OCI-LY3 (cell line): ENCODE measurements at regions not wholly inside any gene's neighbourhood (a gene's known extent, or its start where the extent isn't known, plus 50 kb on each side); places are given as distances from the start of the nearest gene placed in this dataset.
"Not testable (repeated sequence)": the region's sequence is repeated elsewhere in the genome, so short reads cannot be mapped to it uniquely, and the experiment has no call there.

Experiments used
- EZH2phosphoT487 ChIP-seq: fragments of 200-600 bp; shearing (Covaris generic); IDR thresholded peaks from 2 replicates; pipeline ENCODE4 v1.6.1; 2018; ENCODE audit warnings: antibody characterized with exemption, mixed run types, low read depth
- TF ChIP-seq, protein P1 (sequence below): fragments of 200-600, 300-600 bp; sonication (generic); IDR thresholded peaks from 2 replicates; pipeline ENCODE4 v1.5.1; 2014; ENCODE audit warnings: antibody characterized with exemption, low read length, low read depth

DNA sequence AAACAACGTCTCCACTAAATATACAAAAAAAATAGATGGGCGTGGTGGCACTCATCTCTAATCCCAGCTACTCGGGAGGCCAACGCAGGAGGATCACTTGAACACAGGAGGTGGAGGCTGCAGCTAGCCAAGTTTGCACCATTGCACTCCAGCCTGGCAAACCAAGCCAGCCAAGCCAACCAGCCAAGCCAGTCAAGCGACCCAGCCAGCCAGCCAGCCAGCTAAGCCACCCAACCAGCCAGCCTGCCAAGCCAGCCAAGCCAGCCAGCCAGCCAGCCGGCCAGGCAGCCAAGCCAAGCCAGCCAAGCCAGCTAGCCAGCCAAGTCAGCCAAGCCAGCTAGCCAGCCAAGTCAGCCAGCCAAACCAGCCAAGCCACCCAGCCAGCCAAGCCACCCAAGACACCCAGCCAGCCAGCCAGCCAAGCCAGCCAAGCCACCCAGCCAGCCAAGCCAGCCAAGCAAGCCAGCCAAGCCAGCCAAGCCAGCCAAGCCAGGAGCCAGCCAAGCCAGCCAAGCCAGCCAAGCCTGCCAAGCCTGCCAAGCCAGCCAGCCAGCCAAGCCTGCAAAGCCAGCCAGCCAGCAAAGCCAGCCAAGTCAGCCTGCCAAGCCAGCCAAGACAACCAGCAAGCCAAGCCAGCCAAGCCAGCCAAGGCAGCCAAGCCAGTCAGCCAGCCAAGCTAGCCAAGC is 342.2 kb upstream of the PLGLB2 start:
- TF ChIP-seq, protein P1, sequence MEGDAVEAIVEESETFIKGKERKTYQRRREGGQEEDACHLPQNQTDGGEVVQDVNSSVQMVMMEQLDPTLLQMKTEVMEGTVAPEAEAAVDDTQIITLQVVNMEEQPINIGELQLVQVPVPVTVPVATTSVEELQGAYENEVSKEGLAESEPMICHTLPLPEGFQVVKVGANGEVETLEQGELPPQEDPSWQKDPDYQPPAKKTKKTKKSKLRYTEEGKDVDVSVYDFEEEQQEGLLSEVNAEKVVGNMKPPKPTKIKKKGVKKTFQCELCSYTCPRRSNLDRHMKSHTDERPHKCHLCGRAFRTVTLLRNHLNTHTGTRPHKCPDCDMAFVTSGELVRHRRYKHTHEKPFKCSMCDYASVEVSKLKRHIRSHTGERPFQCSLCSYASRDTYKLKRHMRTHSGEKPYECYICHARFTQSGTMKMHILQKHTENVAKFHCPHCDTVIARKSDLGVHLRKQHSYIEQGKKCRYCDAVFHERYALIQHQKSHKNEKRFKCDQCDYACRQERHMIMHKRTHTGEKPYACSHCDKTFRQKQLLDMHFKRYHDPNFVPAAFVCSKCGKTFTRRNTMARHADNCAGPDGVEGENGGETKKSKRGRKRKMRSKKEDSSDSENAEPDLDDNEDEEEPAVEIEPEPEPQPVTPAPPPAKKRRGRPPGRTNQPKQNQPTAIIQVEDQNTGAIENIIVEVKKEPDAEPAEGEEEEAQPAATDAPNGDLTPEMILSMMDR, result not testable (repeated sequence)
- not testable (repeated sequence) for TF ChIP-seq EZH2phosphoT487
